Cardiac fibroblast (primary cell): ENCODE measurements at regions not wholly inside any gene's neighbourhood (a gene's known extent, or its start where the extent isn't known, plus 50 kb on each side); places are given as distances from the start of the nearest gene placed in this dataset.

Experiments used
- DNase-seq, 2 donors: peaks; one replicate each; pipeline versions ENCODE4 v3.0.0 to v3.0.0-alpha.2; 2010; ENCODE audit warnings: low read depth in 2 of 2
- H3K4me3 ChIP-seq, 2 donors: replicated peaks in 1 of 2; 1 replicate in 1 of 2; 2 replicates in 1 of 2; pipeline ENCODE4 v1.5.1; 2011; ENCODE audit warnings: low read depth in 2 of 2, low read length in 2 of 2, mild to moderate bottlenecking in 2 of 2, moderate library complexity in 1 of 2
- CTCF ChIP-seq: IDR thresholded peaks from one replicate; pipeline ENCODE4 v1.5.1; 2011; ENCODE audit warnings: low read depth, mild to moderate bottlenecking, low read length, inconsistent platforms

- no peak for TF ChIP-seq CTCF
- DNase-seq, result no peak
- H3K4me3 ChIP-seq, result no peak overlapping the region
These were observed 139.2 kb upstream of the ZMIZ1 start for GRCh38 chr10:78929541-78929940.

- peak in 1 of 2 donors; percentile 80 for DNase-seq
- H3K4me3 ChIP-seq, result no peak overlapping the region
- no peak for TF ChIP-seq CTCF
These were observed 137.3 kb upstream of the ZMIZ1 start for GRCh38 chr10:78931321-78932053.

GRCh38 chr10:78932054-78932386 lies 136.7 kb upstream of the ZMIZ1 start:
- TF ChIP-seq CTCF, result no peak
- no peak overlapping the region for H3K4me3 ChIP-seq
- DNase-seq, result peak in 1 of 2 donors; percentile 81

DNA sequence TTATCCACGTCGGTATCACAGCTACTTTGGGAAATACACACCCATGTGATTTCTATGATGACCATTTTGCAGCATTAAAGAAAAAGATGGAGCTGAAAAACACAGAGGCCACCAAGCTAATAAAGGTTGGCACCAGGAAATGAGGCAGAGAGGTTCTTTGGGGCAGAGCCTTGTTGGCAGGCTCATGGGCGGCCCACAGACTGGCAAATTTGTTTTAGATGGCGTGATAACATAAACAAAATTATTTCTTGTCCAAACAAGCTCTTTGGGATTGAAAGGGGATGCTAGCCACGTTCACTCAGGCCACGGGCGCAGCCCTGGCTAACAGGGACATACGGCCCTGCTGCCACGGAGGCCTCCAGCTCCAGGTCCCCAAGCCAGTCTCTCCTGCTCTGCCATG lies 135.9 kb upstream of the ZMIZ1 start:
- H3K4me3 ChIP-seq, result no peak overlapping the region
- TF ChIP-seq CTCF, result no peak
- DNase-seq, result no peak

GRCh38 chr10:78933828-78934531 lies 134.8 kb upstream of the ZMIZ1 start:
- H3K4me3 ChIP-seq, result no peak overlapping the region
- no peak for TF ChIP-seq CTCF
- no peak for DNase-seq

- no peak overlapping the region for H3K4me3 ChIP-seq
- DNase-seq, result peak in 1 of 2 donors; percentile 21
- no peak for TF ChIP-seq CTCF
These were observed 134.3 kb upstream of the ZMIZ1 start for GRCh38 chr10:78934532-78934898.
